ENCODE measurements at regions not wholly inside any gene's neighbourhood (a gene's known extent, or its start where the extent isn't known, plus 50 kb on each side); places are given as distances from the start of the nearest gene placed in this dataset.
"Not testable (repeated sequence)": the region's sequence is repeated elsewhere in the genome, so short reads cannot be mapped to it uniquely, and the experiment has no call there.

- DNase-seq = no peak
These were observed 1096.8 kb upstream of the ACVR2A start for GRCh38 chr2:146748046-146748445.

- no peak for DNase-seq
These were observed 1103.6 kb upstream of the ACVR2A start for GRCh38 chr2:146741260-146741659.

- DNase-seq = no peak
These were observed 1110.0 kb upstream of the ACVR2A start for GRCh38 chr2:146734821-146735190.

- no peak for DNase-seq
These were observed 1110.6 kb upstream of the ACVR2A start for GRCh38 chr2:146734042-146734820.

GRCh38 chr2:146730882-146731281, 1113.9 kb upstream of the ACVR2A start:
- no peak for DNase-seq

GRCh38 chr2:146721486-146721885, 1123.3 kb upstream of the ACVR2A start:
- DNase-seq = peak; percentile 32

- no peak for DNase-seq
These were observed 1124.7 kb upstream of the ACVR2A start for GRCh38 chr2:146720170-146720569.

- DNase-seq = no peak
These were observed 1128.2 kb upstream of the ACVR2A start for GRCh38 chr2:146716591-146716990.

GRCh38 chr2:146709004-146709403, 1135.8 kb upstream of the ACVR2A start:
- no peak for DNase-seq

DNA sequence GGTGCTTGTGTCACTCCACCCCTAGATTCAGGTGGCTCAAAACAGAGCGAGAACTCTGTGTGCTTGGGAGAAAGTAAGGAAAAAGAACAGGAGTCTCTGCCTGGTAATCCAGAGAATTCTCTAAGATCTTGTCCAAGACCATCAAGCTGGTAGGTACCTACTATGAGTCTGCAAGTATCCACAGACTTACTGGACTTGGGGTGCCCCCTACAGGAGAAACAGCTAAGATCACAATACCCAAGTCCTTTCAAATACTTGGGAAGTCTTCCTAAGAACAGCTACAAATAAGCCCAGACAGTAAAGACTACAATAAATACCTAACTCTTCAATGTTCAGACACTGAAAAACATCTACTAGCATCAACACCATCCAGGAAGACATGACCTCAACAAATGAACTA, 1143.6 kb upstream of the ACVR2A start:
- DNase-seq = no peak

- no peak for DNase-seq
These were observed 1147.5 kb upstream of the ACVR2A start for GRCh38 chr2:146697307-146697706.

- not testable (repeated sequence) for DNase-seq
These were observed 1148.0 kb upstream of the ACVR2A start for GRCh38 chr2:146696787-146697186.

DNA sequence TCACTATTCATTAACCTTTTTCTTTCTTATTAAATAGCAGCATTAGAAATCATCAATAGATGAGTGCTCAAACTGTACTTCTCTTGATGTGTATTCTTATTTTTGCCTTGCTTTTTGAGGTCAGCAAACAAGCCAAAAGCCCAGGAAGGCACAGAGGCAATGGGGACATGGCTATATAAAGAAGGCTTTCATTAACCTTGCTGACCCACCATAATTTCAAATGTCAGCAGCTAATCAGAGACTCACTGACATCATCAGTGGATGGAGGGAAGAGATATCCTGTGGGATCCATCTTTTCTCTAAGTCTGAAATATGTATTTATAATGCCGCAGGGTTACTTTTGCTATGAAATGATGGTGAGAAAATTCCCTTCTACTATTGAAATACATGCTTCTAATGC, 1162.8 kb upstream of the ACVR2A start:
- DNase-seq = no peak

GRCh38 chr2:146678516-146678915, 1166.3 kb upstream of the ACVR2A start:
- DNase-seq = no peak

DNA sequence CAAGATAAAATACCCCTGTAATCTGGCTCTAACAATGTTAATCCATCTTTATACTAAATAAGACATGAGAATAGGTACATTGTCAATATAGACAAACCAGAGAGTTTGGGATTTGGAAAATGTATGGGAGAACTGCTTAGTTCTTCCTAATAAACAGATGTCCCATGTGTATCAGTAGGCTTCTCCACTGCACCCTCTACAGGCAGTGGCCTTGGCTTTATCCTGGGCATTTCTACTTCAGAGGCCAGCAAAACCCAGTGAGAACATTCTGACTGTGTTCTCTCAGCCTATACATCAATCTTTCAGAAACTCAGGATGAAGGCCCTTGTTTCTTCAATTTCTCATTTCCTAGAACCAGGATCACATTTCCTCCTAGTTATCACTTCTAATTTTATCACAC, 1167.5 kb upstream of the ACVR2A start:
- no peak for DNase-seq

DNA sequence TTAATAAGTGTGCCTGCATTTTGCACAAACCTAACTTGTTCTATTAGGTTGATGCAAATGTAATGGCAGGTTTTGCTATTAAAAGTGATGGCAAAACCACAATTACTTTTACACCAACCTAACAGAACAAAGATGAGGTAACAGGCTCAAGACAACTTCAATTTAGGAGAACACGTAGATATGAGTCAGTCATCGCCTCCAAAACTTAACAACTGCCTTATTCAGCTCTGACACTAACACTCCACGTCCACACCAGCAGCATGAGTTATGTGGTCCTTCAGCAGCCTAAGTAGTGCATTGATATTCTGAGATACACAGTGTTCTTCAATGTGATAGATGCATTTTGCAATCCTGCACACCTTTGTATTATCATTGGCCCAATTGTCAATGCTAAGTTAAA, 1175.1 kb upstream of the ACVR2A start:
- DNase-seq = no peak

- DNase-seq = no peak
These were observed 1178.5 kb upstream of the ACVR2A start for GRCh38 chr2:146666340-146666739.

- DNase-seq = no peak
These were observed 1179.0 kb upstream of the ACVR2A start for GRCh38 chr2:146665800-146666199.

GRCh38 chr2:146661473-146662096, 1183.2 kb upstream of the ACVR2A start:
- DNase-seq = no peak

- DNase-seq = no peak
These were observed 1184.9 kb upstream of the ACVR2A start for GRCh38 chr2:146659976-146660375.

DNA sequence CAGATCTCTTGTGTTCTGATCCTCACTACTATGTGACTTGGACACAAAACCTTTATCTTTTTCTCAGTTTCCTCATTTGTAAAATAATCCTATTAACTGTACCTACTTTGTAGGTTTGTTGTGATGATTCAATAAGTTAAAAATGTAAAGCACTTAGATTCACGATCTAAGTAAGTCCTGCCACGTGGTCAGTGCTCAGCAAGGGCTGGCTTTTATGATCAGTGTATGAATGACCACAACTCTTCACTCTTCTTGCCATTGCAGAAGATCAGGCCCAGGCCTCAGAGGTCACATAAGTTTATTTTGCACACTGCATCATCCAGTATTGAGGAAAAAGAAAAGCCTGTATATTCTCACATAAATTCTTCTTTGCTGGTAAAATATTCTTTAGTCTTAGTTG, 1192.5 kb upstream of the ACVR2A start:
- DNase-seq = no peak

DNA sequence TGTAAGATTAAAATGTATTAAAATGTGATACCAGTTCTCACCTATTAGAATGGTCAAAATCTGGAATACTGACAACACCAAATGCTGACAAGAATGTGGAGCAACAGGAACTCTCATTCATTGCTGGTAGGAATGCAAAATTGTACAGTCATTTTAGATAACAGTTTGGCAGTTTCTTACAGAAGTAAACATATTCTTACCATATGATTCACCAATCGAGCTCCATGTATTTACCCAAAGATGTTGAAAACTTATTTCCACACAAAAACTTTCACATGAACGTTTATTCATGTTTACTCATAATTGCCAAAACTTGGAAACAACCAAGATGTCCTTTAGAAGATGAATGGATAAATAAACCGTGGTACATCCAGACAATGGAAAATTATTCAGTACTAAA, 1193.5 kb upstream of the ACVR2A start:
- no peak for DNase-seq

DNA sequence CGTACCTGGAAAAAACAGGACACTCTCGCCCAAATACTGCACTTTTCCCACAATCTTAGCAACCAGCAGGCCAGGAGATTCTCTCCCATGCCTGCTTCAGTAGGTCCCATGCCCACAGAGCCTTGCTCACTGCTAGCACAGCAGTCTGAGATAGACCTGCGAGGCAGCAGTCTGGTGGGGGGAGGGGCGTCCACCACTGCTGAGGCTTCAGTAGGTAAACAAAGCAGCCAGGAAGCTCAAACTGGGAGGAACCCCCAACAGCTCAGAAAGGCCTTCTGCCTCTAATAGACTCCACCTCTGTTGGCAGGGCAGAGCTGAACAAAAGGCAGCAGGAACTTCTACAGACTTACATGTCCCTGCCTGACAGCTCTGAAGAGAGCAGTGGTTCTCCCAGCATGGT, 1202.8 kb upstream of the ACVR2A start:
- no peak for DNase-seq

DNA sequence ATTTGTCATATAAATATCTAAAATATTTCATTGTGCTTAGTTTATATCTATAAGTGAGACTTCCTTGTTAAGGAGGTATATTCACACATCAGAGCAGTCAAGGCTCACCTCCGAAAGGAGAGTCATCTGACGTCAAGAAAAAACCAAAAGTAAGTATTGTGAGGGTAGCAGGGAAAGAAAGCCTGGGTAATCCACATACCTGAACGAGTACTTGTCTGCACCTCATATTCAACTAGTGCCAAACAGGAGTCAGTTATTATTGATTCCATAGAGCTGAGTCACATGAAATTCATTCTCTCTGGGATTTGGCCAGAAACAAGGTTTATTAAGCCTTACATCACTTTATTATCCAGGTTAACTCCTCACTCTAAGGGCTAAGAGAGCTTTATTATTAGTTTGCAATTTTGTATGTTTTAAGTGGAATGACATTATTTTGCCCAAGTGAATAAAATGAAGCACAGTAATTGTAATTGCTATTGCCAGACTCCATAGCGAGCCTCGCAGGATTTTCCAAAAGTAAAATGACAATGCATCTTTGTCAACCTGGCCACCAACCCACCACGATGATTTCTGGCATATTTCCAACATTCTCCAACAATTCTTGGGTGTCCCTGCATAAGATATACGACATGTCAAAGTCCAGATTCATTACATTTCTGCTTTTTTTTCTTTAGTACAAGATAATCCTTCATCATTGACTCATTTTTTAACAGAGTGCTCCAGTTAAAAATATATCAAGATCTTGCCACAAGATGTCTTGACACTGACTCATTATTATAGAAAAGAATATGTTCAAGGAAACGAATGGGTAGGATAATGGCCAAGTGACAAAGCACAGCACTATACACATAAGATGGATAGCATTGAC, 1210.4 kb upstream of the ACVR2A start:
- DNase-seq = no peak

Measured in femur (tissue), 1 donor.